Activated CD8-positive, alpha-beta memory T cell treated with anti-CD3 and anti-CD28 coated beads for 36 hours (primary cell): ENCODE measurements at regions not wholly inside any gene's neighbourhood (a gene's known extent, or its start where the extent isn't known, plus 50 kb on each side); places are given as distances from the start of the nearest gene placed in this dataset.

Source experiments
- CTCF ChIA-PET: fragments of 350-600 bp; sonication (Branson Sonifier 250); formaldehyde crosslinking; loops from one replicate; lab custom pipeline; 2021; ENCODE audit warnings: antibody characterized with exemption; lab: Charles Lee
- POLR2A ChIA-PET: fragments of 350-600 bp; sonication (Branson Sonifier 250); formaldehyde crosslinking; loops from one replicate; lab custom pipeline; 2021; ENCODE audit warnings: antibody characterized with exemption; lab: Charles Lee

- ChIA-PET POLR2A (no interaction called here), CTCF (no interaction called here)
Measured at GRCh38 chr9:11946531-11946930, 746.7 kb upstream of the TYRP1 start.

- POLR2A ChIA-PET = no interaction called here
- CTCF ChIA-PET = no interaction called here
Measured at GRCh38 chr9:11962327-11962726, 730.9 kb upstream of the TYRP1 start.

GRCh38 chr9:11966786-11967185 lies 726.4 kb upstream of the TYRP1 start:
- POLR2A ChIA-PET = no interaction called here
- CTCF ChIA-PET = no interaction called here

- ChIA-PET CTCF (no interaction called here), POLR2A (no interaction called here)
Measured at GRCh38 chr9:11968631-11969030, 724.6 kb upstream of the TYRP1 start.

- POLR2A ChIA-PET = no interaction called here
- CTCF ChIA-PET = no interaction called here
Measured at GRCh38 chr9:11973011-11973410, 720.2 kb upstream of the TYRP1 start.

GRCh38 chr9:11973511-11973910 lies 719.7 kb upstream of the TYRP1 start:
- ChIA-PET POLR2A (no interaction called here), CTCF (no interaction called here)

- ChIA-PET POLR2A (no interaction called here), CTCF (no interaction called here)
Measured at GRCh38 chr9:11992866-11993265, 700.3 kb upstream of the TYRP1 start.

- CTCF ChIA-PET = no interaction called here
Measured at GRCh38 chr9:12014488-12014887, 678.7 kb upstream of the TYRP1 start.

GRCh38 chr9:12054235-12054634 lies 639.0 kb upstream of the TYRP1 start:
- POLR2A ChIA-PET = no interaction called here
- CTCF ChIA-PET = no interaction called here

More at GRCh38 chr9:12014488-12014887, 678.7 kb upstream of the TYRP1 start:
- POLR2A ChIA-PET = no interaction called here

- ChIA-PET CTCF (no interaction called here), POLR2A (no interaction called here)
Measured at GRCh38 chr9:12056874-12057273, 636.3 kb upstream of the TYRP1 start.

GRCh38 chr9:12060067-12060466 lies 633.1 kb upstream of the TYRP1 start:
- ChIA-PET CTCF (no interaction called here), POLR2A (no interaction called here)

- CTCF ChIA-PET = no interaction called here
- POLR2A ChIA-PET = no interaction called here
Measured at GRCh38 chr9:12060811-12061210, 632.4 kb upstream of the TYRP1 start.

- CTCF ChIA-PET = no interaction called here
- POLR2A ChIA-PET = no interaction called here
Measured at GRCh38 chr9:12065050-12065449, 628.1 kb upstream of the TYRP1 start.

- CTCF ChIA-PET = no interaction called here
Measured at GRCh38 chr9:12065686-12066085, 627.5 kb upstream of the TYRP1 start.

GRCh38 chr9:12066455-12067035 lies 626.6 kb upstream of the TYRP1 start:
- CTCF ChIA-PET = no interaction called here
- POLR2A ChIA-PET = no interaction called here

More at GRCh38 chr9:12065686-12066085, 627.5 kb upstream of the TYRP1 start:
- POLR2A ChIA-PET = no interaction called here

- POLR2A ChIA-PET = no interaction called here
- CTCF ChIA-PET = no interaction called here
Measured at GRCh38 chr9:12069366-12069765, 623.8 kb upstream of the TYRP1 start.

GRCh38 chr9:12085399-12085798 lies 607.8 kb upstream of the TYRP1 start:
- ChIA-PET POLR2A (no interaction called here), CTCF (no interaction called here)

GRCh38 chr9:12091865-12092527 lies 601.2 kb upstream of the TYRP1 start:
- ChIA-PET POLR2A (no interaction called here), CTCF (no interaction called here)

GRCh38 chr9:12094046-12094445 lies 599.1 kb upstream of the TYRP1 start:
- POLR2A ChIA-PET = no interaction called here
- CTCF ChIA-PET = no interaction called here

GRCh38 chr9:12095931-12096330 lies 597.3 kb upstream of the TYRP1 start:
- CTCF ChIA-PET = no interaction called here
- POLR2A ChIA-PET = no interaction called here

- ChIA-PET CTCF (no interaction called here), POLR2A (no interaction called here)
Measured at GRCh38 chr9:12133416-12133815, 559.8 kb upstream of the TYRP1 start.

- CTCF ChIA-PET = no interaction called here
- POLR2A ChIA-PET = no interaction called here
Measured at GRCh38 chr9:12141422-12141821, 551.8 kb upstream of the TYRP1 start.
